ENCODE measurements at regions not wholly inside any gene's neighbourhood (a gene's known extent, or its start where the extent isn't known, plus 50 kb on each side); places are given as distances from the start of the nearest gene placed in this dataset.
A peak's percentile ranks its signal among the peaks of the same experiment; 100 is the strongest.

DNA sequence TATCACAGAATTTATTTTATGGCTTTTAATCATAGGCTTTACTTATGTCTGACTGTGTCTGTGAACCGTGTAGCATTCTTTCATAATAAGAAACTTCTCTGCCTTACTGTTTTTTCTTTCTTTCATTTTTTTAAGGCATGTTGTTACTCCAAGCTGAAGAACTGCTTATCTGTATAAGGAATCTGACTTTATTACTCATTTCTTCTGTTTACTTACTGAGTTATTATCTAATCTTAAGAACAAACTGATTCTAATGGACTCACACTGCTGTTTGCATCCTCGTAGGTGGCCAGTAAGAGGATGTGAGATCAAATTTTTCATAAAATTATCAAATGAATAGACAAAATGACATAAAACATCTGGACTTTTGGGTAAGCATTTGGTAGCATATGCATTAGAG lies 54.7 kb upstream of the DNAJC1 start:
- Histone ChIP-seq H3K9me3 (ENCODE audit: control insufficient read depth in 2 of 3, insufficient read depth in 1 of 3, low read length in 3 of 3) (no peaks in the 10 kb centered on the region), H3K9ac (ENCODE audit: low read length in 3 of 3) (no peak overlapping the region), H3K4me3 (ENCODE audit: low read length in 3 of 3) (no peak overlapping the region), H3K27ac (ENCODE audit: low read depth in 2 of 2, low read length in 2 of 2) (no peak overlapping the region), H3K36me3 (ENCODE audit: control insufficient read depth in 2 of 3, insufficient read depth in 3 of 3, low read length in 3 of 3) (no peaks in the 10 kb centered on the region), H3K27me3 (ENCODE audit: control insufficient read depth, insufficient read depth, low read length) (no peaks in the 10 kb centered on the region), H3K4me1 (ENCODE audit: control insufficient read depth in 2 of 3, insufficient read depth in 2 of 3, low read depth in 1 of 3, low read length in 3 of 3) (peaks cover 0 to 6% (median 0%) of the 10 kb centered on the region in 3 donors)
- TF ChIP-seq, protein P1, sequence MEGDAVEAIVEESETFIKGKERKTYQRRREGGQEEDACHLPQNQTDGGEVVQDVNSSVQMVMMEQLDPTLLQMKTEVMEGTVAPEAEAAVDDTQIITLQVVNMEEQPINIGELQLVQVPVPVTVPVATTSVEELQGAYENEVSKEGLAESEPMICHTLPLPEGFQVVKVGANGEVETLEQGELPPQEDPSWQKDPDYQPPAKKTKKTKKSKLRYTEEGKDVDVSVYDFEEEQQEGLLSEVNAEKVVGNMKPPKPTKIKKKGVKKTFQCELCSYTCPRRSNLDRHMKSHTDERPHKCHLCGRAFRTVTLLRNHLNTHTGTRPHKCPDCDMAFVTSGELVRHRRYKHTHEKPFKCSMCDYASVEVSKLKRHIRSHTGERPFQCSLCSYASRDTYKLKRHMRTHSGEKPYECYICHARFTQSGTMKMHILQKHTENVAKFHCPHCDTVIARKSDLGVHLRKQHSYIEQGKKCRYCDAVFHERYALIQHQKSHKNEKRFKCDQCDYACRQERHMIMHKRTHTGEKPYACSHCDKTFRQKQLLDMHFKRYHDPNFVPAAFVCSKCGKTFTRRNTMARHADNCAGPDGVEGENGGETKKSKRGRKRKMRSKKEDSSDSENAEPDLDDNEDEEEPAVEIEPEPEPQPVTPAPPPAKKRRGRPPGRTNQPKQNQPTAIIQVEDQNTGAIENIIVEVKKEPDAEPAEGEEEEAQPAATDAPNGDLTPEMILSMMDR (IDR thresholded peaks at IDR 0.05; ENCODE audit: borderline replicate concordance, extremely low read depth, insufficient read depth): no peak
- FAIRE-seq (no peak), DNase-seq (peak in 2 of 5 donors; percentile 8 to 11)
- intact Hi-C loops (cut with DNase I): no loop called here

DNA sequence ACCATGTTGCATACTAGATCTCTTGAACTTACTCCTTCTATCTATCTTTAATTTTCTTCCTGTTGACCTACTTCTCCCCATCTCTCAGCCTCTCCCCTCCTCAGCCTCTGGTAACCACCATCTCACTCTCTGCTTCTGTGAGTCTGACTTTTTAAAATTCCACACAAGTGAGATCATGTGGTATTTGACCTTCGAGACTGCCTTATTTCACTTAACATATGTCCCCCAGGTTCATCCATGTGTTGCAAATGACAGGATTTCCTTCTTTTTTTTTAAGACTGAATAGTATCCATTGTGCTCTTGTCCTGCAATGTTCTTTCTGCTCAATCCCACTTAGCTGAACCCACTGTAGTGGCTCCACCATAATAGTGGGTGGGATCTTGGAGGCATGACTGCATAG lies 51.4 kb upstream of the DNAJC1 start:
- TF ChIP-seq, protein P1 (IDR thresholded peaks at IDR 0.05; ENCODE audit: borderline replicate concordance, extremely low read depth, insufficient read depth): no peak
- no peak overlapping the region for H3K9ac ChIP-seq (ENCODE audit: low read length in 3 of 3)
- no peak overlapping the region for H3K27ac ChIP-seq (ENCODE audit: low read depth in 2 of 2, low read length in 2 of 2)
- no peaks in the 10 kb centered on the region for H3K36me3 ChIP-seq (ENCODE audit: control insufficient read depth in 2 of 3, insufficient read depth in 3 of 3, low read length in 3 of 3)
- H3K4me3 ChIP-seq (ENCODE audit: low read length in 3 of 3): no peak overlapping the region
- peaks cover 0 to 10% (median 0%) of the 10 kb centered on the region in 3 donors for H3K4me1 ChIP-seq (ENCODE audit: control insufficient read depth in 2 of 3, insufficient read depth in 2 of 3, low read depth in 1 of 3, low read length in 3 of 3)
- DNase-seq (peak in 2 of 5 donors; percentile 16 to 21), FAIRE-seq (no peak)
- intact Hi-C loops (cut with DNase I): no loop called here
- H3K27me3 ChIP-seq (ENCODE audit: control insufficient read depth, insufficient read depth, low read length): no peaks in the 10 kb centered on the region
- H3K9me3 ChIP-seq (ENCODE audit: control insufficient read depth in 2 of 3, insufficient read depth in 1 of 3, low read length in 3 of 3): peaks cover 0 to 3% (median 0%) of the 10 kb centered on the region in 3 donors
